ENCODE measurements at regions not wholly inside any gene's neighbourhood (a gene's known extent, or its start where the extent isn't known, plus 50 kb on each side); places are given as distances from the start of the nearest gene placed in this dataset.

DNA sequence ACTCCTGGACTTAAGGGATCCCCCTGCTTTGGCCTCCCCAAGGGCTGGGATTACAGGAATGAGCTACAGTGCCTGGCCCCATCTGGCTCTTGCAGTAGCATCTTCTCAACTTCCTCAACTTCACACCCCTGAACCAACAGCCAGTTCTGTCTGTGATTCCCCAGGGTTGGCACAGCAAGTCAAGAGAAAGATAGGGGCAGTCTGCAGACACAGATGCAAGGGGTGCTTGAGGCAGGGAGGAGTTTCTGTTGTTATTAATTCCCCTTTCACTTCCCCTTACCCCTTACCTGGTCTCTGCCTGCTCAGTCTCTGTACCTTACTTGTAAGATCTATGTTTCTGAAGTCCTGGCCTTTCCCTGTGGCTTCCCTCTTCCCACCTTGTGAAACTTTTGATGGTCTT is 54.1 kb upstream of the MEX3C start:
- TF ChIP-seq, protein P1, sequence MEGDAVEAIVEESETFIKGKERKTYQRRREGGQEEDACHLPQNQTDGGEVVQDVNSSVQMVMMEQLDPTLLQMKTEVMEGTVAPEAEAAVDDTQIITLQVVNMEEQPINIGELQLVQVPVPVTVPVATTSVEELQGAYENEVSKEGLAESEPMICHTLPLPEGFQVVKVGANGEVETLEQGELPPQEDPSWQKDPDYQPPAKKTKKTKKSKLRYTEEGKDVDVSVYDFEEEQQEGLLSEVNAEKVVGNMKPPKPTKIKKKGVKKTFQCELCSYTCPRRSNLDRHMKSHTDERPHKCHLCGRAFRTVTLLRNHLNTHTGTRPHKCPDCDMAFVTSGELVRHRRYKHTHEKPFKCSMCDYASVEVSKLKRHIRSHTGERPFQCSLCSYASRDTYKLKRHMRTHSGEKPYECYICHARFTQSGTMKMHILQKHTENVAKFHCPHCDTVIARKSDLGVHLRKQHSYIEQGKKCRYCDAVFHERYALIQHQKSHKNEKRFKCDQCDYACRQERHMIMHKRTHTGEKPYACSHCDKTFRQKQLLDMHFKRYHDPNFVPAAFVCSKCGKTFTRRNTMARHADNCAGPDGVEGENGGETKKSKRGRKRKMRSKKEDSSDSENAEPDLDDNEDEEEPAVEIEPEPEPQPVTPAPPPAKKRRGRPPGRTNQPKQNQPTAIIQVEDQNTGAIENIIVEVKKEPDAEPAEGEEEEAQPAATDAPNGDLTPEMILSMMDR (IDR thresholded peaks at IDR 0.05; ENCODE audit: insufficient read depth, low read length), result no peak
- no peak for TF ChIP-seq POLR2AphosphoS5 (IDR thresholded peaks at IDR 0.05; ENCODE audit: low read depth)
- TF ChIP-seq, protein P2, sequence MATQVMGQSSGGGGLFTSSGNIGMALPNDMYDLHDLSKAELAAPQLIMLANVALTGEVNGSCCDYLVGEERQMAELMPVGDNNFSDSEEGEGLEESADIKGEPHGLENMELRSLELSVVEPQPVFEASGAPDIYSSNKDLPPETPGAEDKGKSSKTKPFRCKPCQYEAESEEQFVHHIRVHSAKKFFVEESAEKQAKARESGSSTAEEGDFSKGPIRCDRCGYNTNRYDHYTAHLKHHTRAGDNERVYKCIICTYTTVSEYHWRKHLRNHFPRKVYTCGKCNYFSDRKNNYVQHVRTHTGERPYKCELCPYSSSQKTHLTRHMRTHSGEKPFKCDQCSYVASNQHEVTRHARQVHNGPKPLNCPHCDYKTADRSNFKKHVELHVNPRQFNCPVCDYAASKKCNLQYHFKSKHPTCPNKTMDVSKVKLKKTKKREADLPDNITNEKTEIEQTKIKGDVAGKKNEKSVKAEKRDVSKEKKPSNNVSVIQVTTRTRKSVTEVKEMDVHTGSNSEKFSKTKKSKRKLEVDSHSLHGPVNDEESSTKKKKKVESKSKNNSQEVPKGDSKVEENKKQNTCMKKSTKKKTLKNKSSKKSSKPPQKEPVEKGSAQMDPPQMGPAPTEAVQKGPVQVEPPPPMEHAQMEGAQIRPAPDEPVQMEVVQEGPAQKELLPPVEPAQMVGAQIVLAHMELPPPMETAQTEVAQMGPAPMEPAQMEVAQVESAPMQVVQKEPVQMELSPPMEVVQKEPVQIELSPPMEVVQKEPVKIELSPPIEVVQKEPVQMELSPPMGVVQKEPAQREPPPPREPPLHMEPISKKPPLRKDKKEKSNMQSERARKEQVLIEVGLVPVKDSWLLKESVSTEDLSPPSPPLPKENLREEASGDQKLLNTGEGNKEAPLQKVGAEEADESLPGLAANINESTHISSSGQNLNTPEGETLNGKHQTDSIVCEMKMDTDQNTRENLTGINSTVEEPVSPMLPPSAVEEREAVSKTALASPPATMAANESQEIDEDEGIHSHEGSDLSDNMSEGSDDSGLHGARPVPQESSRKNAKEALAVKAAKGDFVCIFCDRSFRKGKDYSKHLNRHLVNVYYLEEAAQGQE (IDR thresholded peaks at IDR 0.05; ENCODE audit: insufficient replicate concordance, low read depth), result no peak
- TF ChIP-seq GABPA (IDR thresholded peaks at IDR 0.05; ENCODE audit: low read depth), result no peak

Measured in HL-60 (cell line).